IPS-20b (cell line): ENCODE measurements at regions not wholly inside any gene's neighbourhood (a gene's known extent, or its start where the extent isn't known, plus 50 kb on each side); places are given as distances from the start of the nearest gene placed in this dataset.
"Not testable (repeated sequence)": the region's sequence is repeated elsewhere in the genome, so short reads cannot be mapped to it uniquely, and the experiment has no call there.

Source experiments
- H3K27ac ChIP-seq: one replicate; pipeline ENCODE4 v1.5.1; 2013; ENCODE audit warnings: low read length
- H3K27me3 ChIP-seq: 2 replicates; pipeline ENCODE4 v1.6.1; 2013; ENCODE audit warnings: mild to moderate bottlenecking, low read length, inconsistent platforms; ENCODE audit not compliant: insufficient read depth
- H3K36me3 ChIP-seq: 2 replicates; pipeline ENCODE4 v1.6.1; 2013; ENCODE audit warnings: low read depth, mild to moderate bottlenecking, inconsistent platforms, low read length, moderate library complexity; ENCODE audit not compliant: insufficient read depth
- H3K4me1 ChIP-seq: 2 replicates; pipeline ENCODE4 v1.6.1; 2013; ENCODE audit warnings: mild to moderate bottlenecking, control low read depth, inconsistent platforms, low read length, moderate library complexity; ENCODE audit not compliant: insufficient read depth
- H3K4me3 ChIP-seq: 2 replicates; pipeline ENCODE4 v1.5.1; 2013; ENCODE audit warnings: mild to moderate bottlenecking, low read length, inconsistent platforms
- H3K9ac ChIP-seq: 2 replicates; pipeline ENCODE4 v1.6.1; 2013; ENCODE audit warnings: low read depth, mild to moderate bottlenecking, inconsistent platforms, low read length, moderate library complexity
- H3K9me3 ChIP-seq: 2 replicates; pipeline ENCODE4 v1.6.1; 2013; ENCODE audit warnings: mild to moderate bottlenecking, low read depth, low read length, inconsistent platforms; ENCODE audit not compliant: insufficient read depth

- not testable (repeated sequence) for H3K27me3 ChIP-seq, H3K4me1 ChIP-seq, H3K36me3 ChIP-seq, H3K9me3 ChIP-seq, H3K4me3 ChIP-seq, H3K27ac ChIP-seq, H3K9ac ChIP-seq
Measured at GRCh38 chr9:41040705-41041342, 87.7 kb downstream of the FOXD4L6 start.

DNA sequence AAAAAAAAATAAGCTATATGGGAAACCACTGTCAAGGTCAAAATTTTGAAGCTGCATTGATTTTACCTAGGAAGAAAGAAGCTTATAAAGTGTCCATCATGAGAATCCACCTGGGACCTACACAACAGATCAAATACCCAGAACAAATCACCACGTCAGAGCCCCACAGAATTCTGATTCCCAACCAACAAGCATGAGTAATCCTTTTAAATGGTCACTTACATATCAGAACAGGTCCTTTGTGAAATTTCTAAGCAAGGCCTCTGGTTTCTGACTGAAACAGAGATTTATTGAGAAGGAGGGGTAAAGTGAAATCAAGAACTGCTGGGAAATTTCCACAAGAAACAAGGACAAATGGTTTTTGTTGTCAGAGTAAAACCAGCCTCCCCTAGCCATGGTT is 93.2 kb downstream of the FOXD4L6 start:
- not testable (repeated sequence) for H3K27me3 ChIP-seq, H3K27ac ChIP-seq, H3K36me3 ChIP-seq, H3K4me3 ChIP-seq, H3K9me3 ChIP-seq, H3K9ac ChIP-seq, H3K4me1 ChIP-seq

GRCh38 chr9:41034699-41035197 is 93.7 kb downstream of the FOXD4L6 start:
- H3K27ac ChIP-seq = not testable (repeated sequence)

GRCh38 chr9:41033877-41034276 is 94.6 kb downstream of the FOXD4L6 start:
- not testable (repeated sequence) for H3K9ac ChIP-seq, H3K4me3 ChIP-seq

More at GRCh38 chr9:41034699-41035197, 93.7 kb downstream of the FOXD4L6 start:
- not testable (repeated sequence) for H3K4me1 ChIP-seq, H3K9ac ChIP-seq, H3K36me3 ChIP-seq, H3K9me3 ChIP-seq, H3K27me3 ChIP-seq, H3K4me3 ChIP-seq

DNA sequence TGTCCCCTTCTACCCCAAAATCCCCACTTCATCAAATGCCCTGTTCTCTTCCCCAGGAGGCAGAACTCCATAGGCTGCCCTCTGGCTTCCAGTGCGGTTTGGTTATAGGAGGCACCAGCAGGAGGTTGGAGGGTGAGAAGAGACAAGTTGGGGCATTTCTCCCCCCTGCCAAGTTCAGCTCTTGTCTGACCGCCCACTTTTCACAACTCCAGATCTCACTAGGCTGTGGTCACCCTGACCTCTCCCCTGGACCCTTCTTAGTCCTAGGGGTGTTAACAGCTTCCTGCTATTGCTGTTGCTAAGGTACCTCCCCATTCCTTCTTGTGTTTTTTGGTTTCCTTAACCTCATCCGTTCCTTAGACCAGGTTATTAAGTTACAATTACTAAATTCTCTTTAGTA is 95.1 kb downstream of the FOXD4L6 start:
- H3K36me3 ChIP-seq, H3K27me3 ChIP-seq, H3K27ac ChIP-seq, H3K4me1 ChIP-seq, H3K9ac ChIP-seq, H3K4me3 ChIP-seq, H3K9me3 ChIP-seq: not testable (repeated sequence)

More at GRCh38 chr9:41033877-41034276, 94.6 kb downstream of the FOXD4L6 start:
- H3K4me1 ChIP-seq, H3K27ac ChIP-seq, H3K27me3 ChIP-seq, H3K9me3 ChIP-seq, H3K36me3 ChIP-seq: not testable (repeated sequence)

- H3K9me3 ChIP-seq, H3K4me3 ChIP-seq, H3K36me3 ChIP-seq, H3K27ac ChIP-seq, H3K27me3 ChIP-seq, H3K9ac ChIP-seq, H3K4me1 ChIP-seq: not testable (repeated sequence)
Measured at GRCh38 chr9:41026912-41027676, 101.4 kb downstream of the FOXD4L6 start.

DNA sequence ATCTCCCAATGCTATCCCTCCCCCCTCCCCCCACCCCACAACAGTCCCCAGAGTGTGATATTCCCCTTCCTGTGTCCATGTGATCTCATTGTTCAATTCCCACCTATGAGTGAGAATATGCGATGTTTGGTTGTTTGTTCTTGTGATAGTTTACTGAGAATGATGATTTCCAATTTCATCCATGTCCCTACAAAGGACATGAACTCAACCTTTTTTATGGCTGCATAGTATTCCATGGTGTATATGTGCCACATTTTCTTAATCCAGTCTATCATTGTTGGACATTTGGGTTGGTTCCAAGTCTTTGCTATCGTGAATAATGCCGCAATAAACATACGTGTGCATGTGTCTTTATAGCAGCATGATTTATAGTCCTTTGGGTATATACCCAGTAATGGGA is 106.1 kb downstream of the FOXD4L6 start:
- H3K9ac ChIP-seq, H3K27me3 ChIP-seq, H3K4me1 ChIP-seq, H3K36me3 ChIP-seq, H3K9me3 ChIP-seq, H3K27ac ChIP-seq, H3K4me3 ChIP-seq: not testable (repeated sequence)

DNA sequence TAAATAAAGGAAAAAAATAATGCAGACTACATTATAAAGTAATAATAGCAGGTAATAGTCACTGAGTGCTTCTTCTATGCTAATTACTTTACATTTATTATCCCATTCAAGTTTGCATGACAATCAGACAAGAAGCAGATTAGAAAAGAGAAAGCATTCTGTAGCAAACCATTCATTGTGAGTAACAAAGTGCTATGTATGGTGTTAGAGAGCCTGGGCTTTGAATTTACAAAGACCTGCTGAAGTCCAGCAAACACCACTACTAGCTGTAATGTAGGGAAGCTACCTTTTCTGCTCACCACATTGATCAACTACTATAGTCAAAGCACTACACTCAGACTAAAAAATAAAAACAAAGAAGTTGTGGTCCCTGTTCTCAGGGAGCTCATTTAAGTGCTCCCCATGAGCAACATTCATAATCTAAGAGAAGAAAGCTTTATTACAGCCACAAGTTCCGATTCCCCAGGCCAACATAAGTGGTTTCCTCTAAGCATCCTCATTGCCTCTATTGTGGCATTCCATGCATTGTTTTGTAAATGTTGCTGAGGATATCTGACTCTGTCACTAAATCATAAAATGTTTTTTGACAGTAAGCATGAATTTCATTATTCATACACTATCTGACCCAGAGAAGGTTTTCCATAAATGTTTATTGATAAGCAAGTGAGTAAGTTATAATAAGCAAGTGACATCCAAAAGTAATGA is 108.5 kb downstream of the FOXD4L6 start:
- H3K9me3 ChIP-seq, H3K27me3 ChIP-seq, H3K36me3 ChIP-seq, H3K4me1 ChIP-seq, H3K27ac ChIP-seq, H3K4me3 ChIP-seq, H3K9ac ChIP-seq: not testable (repeated sequence)

- not testable (repeated sequence) for H3K27ac ChIP-seq, H3K4me3 ChIP-seq, H3K9ac ChIP-seq, H3K9me3 ChIP-seq, H3K4me1 ChIP-seq, H3K36me3 ChIP-seq, H3K27me3 ChIP-seq
Measured at GRCh38 chr9:41018948-41019347, 109.5 kb downstream of the FOXD4L6 start.

GRCh38 chr9:41016699-41017098 is 111.8 kb downstream of the FOXD4L6 start:
- H3K9ac ChIP-seq, H3K27me3 ChIP-seq, H3K4me3 ChIP-seq: not testable (repeated sequence)

DNA sequence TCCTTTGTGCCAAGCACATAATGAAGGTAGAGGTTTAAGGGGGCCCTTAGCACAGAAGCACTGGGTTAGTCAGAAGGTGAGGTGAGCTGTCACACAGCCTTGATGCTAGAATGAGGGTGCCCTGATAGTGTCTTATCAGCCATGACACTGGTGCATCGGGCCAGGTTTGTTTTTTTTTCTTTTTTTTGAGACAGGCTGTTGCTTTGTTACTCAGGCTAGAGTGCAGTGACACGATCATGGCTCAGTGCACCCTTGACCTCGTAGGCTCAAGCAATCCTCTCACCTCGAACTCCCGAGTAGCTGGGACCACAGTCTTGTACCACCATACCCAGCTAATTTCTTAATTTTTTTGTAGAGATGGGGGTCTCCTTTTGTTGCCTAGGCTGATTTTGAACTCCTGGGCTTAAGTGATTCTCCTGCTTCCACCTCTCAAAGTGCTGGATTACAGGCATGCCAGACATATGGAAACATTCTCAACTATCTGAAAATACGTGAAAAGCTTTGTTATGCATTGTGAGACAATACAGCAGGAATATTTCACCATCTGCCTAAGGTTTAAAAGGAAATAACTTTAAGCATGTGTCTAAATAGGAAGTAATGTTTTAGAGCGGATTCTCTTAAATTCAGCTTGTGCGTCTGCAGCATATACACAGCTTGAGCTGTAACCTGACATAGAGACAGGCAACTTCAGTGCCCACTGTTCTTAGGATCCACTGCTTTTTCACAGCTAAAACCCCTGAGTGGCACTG is 128.4 kb downstream of the FOXD4L6 start:
- not testable (repeated sequence) for H3K36me3 ChIP-seq, H3K4me3 ChIP-seq, H3K27ac ChIP-seq, H3K4me1 ChIP-seq, H3K27me3 ChIP-seq, H3K9me3 ChIP-seq, H3K9ac ChIP-seq

More at GRCh38 chr9:41016699-41017098, 111.8 kb downstream of the FOXD4L6 start:
- H3K27ac ChIP-seq, H3K4me1 ChIP-seq, H3K36me3 ChIP-seq, H3K9me3 ChIP-seq: not testable (repeated sequence)
